GM10266 (cell line): ENCODE measurements at regions not wholly inside any gene's neighbourhood (a gene's known extent, or its start where the extent isn't known, plus 50 kb on each side); places are given as distances from the start of the nearest gene placed in this dataset.

ENCODE experiments used
- DNase-seq: peaks from one replicate; pipeline ENCODE4 v3.0.0; 2012; ENCODE audit errors: extremely low spot score
- TF ChIP-seq, protein P1 (sequence below): IDR thresholded peaks from 2 replicates; pipeline ENCODE4 v1.5.1; 2012; ENCODE audit warnings: mild to moderate bottlenecking, low read depth; ENCODE audit not compliant: control insufficient read depth, insufficient read depth; ENCODE audit errors: missing control alignments

GRCh38 chr2:19120181-19120580 lies 238.2 kb downstream of the OSR1 start:
- TF ChIP-seq, protein P1, sequence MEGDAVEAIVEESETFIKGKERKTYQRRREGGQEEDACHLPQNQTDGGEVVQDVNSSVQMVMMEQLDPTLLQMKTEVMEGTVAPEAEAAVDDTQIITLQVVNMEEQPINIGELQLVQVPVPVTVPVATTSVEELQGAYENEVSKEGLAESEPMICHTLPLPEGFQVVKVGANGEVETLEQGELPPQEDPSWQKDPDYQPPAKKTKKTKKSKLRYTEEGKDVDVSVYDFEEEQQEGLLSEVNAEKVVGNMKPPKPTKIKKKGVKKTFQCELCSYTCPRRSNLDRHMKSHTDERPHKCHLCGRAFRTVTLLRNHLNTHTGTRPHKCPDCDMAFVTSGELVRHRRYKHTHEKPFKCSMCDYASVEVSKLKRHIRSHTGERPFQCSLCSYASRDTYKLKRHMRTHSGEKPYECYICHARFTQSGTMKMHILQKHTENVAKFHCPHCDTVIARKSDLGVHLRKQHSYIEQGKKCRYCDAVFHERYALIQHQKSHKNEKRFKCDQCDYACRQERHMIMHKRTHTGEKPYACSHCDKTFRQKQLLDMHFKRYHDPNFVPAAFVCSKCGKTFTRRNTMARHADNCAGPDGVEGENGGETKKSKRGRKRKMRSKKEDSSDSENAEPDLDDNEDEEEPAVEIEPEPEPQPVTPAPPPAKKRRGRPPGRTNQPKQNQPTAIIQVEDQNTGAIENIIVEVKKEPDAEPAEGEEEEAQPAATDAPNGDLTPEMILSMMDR, result no peak
- no peak for DNase-seq

GRCh38 chr2:19119326-19120001 lies 239.0 kb downstream of the OSR1 start:
- DNase-seq, result no peak
- TF ChIP-seq, protein P1, result no peak

DNA sequence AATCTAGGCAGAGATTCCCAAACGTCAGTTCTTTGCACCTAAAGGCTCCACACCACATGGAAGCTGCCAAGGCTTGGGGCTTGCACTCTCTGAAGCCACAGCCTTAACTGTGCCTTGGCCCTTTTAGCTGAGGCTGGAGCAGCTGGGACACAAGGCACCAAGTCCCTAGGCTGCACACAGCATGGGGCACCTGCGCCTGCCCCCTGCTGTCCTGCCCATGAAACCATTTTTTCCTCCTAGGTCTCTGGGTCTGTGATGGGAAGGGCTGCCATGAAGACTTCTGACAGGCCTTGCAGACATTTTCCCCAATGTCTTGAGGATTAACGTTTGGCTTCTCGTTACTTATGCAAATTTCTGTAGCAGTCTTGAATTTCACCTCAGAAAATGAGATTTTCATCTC lies 241.5 kb downstream of the OSR1 start:
- TF ChIP-seq, protein P1, result no peak
- DNase-seq, result no peak

DNA sequence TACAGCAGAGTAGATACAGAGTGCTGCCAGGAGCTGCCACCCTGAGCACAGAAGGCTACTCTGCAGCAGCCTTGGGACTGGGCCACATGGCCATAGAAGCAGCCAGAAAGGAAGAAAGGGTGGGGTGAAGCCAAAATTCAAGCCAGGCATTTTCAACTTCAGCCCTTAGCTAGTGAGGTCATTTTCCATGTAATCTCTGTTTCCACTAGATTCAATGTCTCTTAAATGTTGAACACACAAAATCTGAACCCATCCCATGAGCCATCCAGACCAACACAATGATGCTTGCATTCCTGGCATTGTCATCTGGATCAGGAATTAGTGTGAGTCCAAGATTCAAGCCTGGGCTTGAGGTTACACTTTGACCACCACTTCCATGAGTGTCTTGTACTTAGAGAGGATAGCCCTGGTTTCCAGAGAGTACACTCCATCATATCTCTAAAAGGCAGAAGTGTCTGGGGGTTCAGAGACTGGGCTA lies 243.6 kb downstream of the OSR1 start:
- no peak for DNase-seq

GRCh38 chr2:19114126-19114525 lies 244.3 kb downstream of the OSR1 start:
- DNase-seq, result no peak
- TF ChIP-seq, protein P1, result no peak

More for the DNA sequence above, 243.6 kb downstream of the OSR1 start:
- TF ChIP-seq, protein P1, result no peak

DNA sequence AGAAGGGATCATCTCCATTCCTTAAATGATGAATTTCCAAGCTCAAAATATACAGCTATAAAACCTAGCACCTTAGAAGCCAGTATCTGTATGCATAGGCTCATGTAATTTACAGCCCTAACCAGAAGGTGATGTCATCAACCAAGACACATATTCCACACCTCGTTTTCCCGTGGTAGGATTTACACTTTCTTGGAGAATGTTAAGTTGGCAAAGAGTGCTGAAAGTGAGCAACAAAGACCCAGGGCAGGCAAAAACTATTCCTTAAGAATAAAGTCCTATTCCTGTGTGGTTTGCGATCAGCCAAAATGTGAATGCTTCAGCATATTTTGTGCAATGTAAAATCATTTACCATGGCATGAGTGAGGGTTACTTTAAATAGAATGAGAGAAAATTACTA lies 247.1 kb downstream of the OSR1 start:
- no peak for DNase-seq
- TF ChIP-seq, protein P1, result no peak

GRCh38 chr2:19109518-19109917 lies 248.9 kb downstream of the OSR1 start:
- no peak for DNase-seq
- TF ChIP-seq, protein P1, result no peak
